ENCODE measurements at regions not wholly inside any gene's neighbourhood (a gene's known extent, or its start where the extent isn't known, plus 50 kb on each side); places are given as distances from the start of the nearest gene placed in this dataset.

DNA sequence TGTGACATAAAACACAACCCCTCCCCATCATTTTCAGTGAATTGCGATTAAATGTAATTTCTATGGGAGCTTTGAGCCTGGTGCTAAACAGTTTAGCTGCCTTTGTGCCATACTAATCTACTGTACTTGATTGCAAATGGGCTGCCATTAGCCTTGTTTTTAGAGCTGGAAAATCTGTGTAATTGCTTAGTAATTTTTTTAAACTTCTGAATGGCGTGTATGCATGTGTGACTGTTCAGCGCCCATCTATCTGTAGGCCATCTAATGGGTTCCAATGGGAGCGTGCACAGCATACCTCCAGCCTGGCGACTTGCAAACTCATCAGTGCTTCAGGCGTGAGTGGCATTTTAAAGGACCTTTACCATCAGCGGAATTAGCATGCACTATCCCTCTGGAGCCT is 142.7 kb upstream of the KIRREL3 start (continued):
- TF ChIP-seq SNAI2 (CRISPR knock-in tag; IDR thresholded peaks at IDR 0.05) = no peak
- no peak for TF ChIP-seq ARNTL (CRISPR knock-in tag; IDR thresholded peaks at IDR 0.05; ENCODE audit: borderline replicate concordance, low read depth)

GRCh38 chr11:127138613-127139012 is 138.0 kb upstream of the KIRREL3 start:
- TF ChIP-seq RARB (CRISPR knock-in tag; IDR thresholded peaks at IDR 0.05) = no peak
- TF ChIP-seq ZC3H10 (CRISPR knock-in tag; IDR thresholded peaks at IDR 0.05) = no peak
- no peak for TF ChIP-seq ISL1 (CRISPR knock-in tag; IDR thresholded peaks at IDR 0.05)
- no peak for TF ChIP-seq GLIS3 (CRISPR knock-in tag; IDR thresholded peaks at IDR 0.05)
- no peak for TF ChIP-seq CREB5 (CRISPR knock-in tag; IDR thresholded peaks at IDR 0.05; ENCODE audit: low read depth)
- TF ChIP-seq ZNF8 (CRISPR knock-in tag; IDR thresholded peaks at IDR 0.05) = no peak
- no peak for TF ChIP-seq BACH2 (CRISPR knock-in tag; IDR thresholded peaks at IDR 0.05; ENCODE audit: borderline replicate concordance)
- TF ChIP-seq ZFP3 (CRISPR knock-in tag; IDR thresholded peaks at IDR 0.05) = no peak
- no peak for TF ChIP-seq ESRRG (CRISPR knock-in tag; IDR thresholded peaks at IDR 0.05)
- TF ChIP-seq OSR1 (CRISPR knock-in tag; IDR thresholded peaks at IDR 0.05) = no peak
- no peak for TF ChIP-seq PATZ1 (CRISPR knock-in tag; IDR thresholded peaks at IDR 0.05; ENCODE audit: borderline replicate concordance)
- TF ChIP-seq SNAI2 (CRISPR knock-in tag; IDR thresholded peaks at IDR 0.05) = no peak
- no peak for TF ChIP-seq ZNF70 (CRISPR knock-in tag; IDR thresholded peaks at IDR 0.05)
- no peak for TF ChIP-seq ARNTL (CRISPR knock-in tag; IDR thresholded peaks at IDR 0.05; ENCODE audit: borderline replicate concordance, low read depth)
- TF ChIP-seq ZNF565 (CRISPR knock-in tag; conservative IDR thresholded peaks at IDR 0.05; ENCODE audit: low read depth) = no peak
- no peak for TF ChIP-seq TCF4 (CRISPR knock-in tag; IDR thresholded peaks at IDR 0.05; ENCODE audit: borderline replicate concordance)
- TF ChIP-seq, protein P1, sequence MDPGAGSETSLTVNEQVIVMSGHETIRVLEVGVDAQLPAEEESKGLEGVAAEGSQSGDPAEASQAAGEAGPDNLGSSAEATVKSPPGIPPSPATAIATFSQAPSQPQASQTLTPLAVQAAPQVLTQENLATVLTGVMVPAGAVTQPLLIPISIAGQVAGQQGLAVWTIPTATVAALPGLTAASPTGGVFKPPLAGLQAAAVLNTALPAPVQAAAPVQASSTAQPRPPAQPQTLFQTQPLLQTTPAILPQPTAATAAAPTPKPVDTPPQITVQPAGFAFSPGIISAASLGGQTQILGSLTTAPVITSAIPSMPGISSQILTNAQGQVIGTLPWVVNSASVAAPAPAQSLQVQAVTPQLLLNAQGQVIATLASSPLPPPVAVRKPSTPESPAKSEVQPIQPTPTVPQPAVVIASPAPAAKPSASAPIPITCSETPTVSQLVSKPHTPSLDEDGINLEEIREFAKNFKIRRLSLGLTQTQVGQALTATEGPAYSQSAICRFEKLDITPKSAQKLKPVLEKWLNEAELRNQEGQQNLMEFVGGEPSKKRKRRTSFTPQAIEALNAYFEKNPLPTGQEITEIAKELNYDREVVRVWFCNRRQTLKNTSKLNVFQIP (CRISPR knock-in tag; IDR thresholded peaks at IDR 0.05; ENCODE audit: borderline replicate concordance, low read depth) = no peak
- TF ChIP-seq ZFP30 (CRISPR knock-in tag; IDR thresholded peaks at IDR 0.05) = no peak
- no peak for ATAC-seq

DNA sequence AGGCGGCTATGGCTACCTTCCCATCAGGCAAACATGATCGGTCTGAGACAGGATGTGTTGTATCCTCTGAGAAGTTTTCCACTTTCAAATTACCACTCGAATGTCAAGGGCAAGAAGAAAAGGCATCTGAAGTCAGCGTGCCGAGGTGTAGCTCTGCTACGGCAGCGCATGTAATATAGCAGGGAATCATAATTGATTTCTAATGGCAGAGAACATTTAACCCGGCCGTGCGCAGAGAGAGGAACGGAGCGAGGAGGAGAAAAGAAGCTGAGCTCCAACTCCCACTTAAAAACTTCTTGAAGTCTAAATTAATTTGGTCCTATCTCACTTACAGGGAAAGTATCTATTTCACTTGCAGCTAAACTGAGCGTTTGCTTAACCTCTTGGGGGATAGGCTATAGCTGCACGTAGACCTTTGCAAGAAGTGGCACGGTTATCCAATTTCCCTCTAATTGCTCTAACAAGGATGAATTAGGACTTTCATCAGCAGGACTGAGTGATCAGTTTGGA is 137.3 kb upstream of the KIRREL3 start:
- ATAC-seq = no peak
- TF ChIP-seq PATZ1 (CRISPR knock-in tag; IDR thresholded peaks at IDR 0.05; ENCODE audit: borderline replicate concordance) (no peak), BACH2 (CRISPR knock-in tag; IDR thresholded peaks at IDR 0.05; ENCODE audit: borderline replicate concordance) (no peak), ESRRG (CRISPR knock-in tag; IDR thresholded peaks at IDR 0.05) (no peak), GLIS3 (CRISPR knock-in tag; IDR thresholded peaks at IDR 0.05) (no peak), ZNF8 (CRISPR knock-in tag; IDR thresholded peaks at IDR 0.05) (no peak)

GRCh38 chr11:127136438-127136837 is 135.9 kb upstream of the KIRREL3 start:
- no peak for ATAC-seq
- TF ChIP-seq CREB5 (CRISPR knock-in tag; IDR thresholded peaks at IDR 0.05; ENCODE audit: low read depth) (no peak), ZFP3 (CRISPR knock-in tag; IDR thresholded peaks at IDR 0.05) (no peak), RARB (CRISPR knock-in tag; IDR thresholded peaks at IDR 0.05) (no peak)

GRCh38 chr11:127135256-127135655 is 134.7 kb upstream of the KIRREL3 start:
- ATAC-seq = no peak
- TF ChIP-seq ARNTL (CRISPR knock-in tag; IDR thresholded peaks at IDR 0.05; ENCODE audit: borderline replicate concordance, low read depth) (no peak), ZNF565 (CRISPR knock-in tag; conservative IDR thresholded peaks at IDR 0.05; ENCODE audit: low read depth) (no peak), SNAI2 (CRISPR knock-in tag; IDR thresholded peaks at IDR 0.05) (no peak), OSR1 (CRISPR knock-in tag; IDR thresholded peaks at IDR 0.05) (no peak), CREB5 (CRISPR knock-in tag; IDR thresholded peaks at IDR 0.05; ENCODE audit: low read depth) (no peak), ZNF8 (CRISPR knock-in tag; IDR thresholded peaks at IDR 0.05) (no peak), CSRNP3 (CRISPR knock-in tag; IDR thresholded peaks at IDR 0.05) (no peak), RARB (CRISPR knock-in tag; IDR thresholded peaks at IDR 0.05) (no peak), ISL1 (CRISPR knock-in tag; IDR thresholded peaks at IDR 0.05) (no peak), ESRRG (CRISPR knock-in tag; IDR thresholded peaks at IDR 0.05) (no peak), TOX (CRISPR knock-in tag; IDR thresholded peaks at IDR 0.05; ENCODE audit: borderline replicate concordance) (no peak)
- TF ChIP-seq, protein P1 (CRISPR knock-in tag; IDR thresholded peaks at IDR 0.05; ENCODE audit: borderline replicate concordance, low read depth) = no peak
